ENCODE measurements at regions not wholly inside any gene's neighbourhood (a gene's known extent, or its start where the extent isn't known, plus 50 kb on each side); places are given as distances from the start of the nearest gene placed in this dataset.

DNA sequence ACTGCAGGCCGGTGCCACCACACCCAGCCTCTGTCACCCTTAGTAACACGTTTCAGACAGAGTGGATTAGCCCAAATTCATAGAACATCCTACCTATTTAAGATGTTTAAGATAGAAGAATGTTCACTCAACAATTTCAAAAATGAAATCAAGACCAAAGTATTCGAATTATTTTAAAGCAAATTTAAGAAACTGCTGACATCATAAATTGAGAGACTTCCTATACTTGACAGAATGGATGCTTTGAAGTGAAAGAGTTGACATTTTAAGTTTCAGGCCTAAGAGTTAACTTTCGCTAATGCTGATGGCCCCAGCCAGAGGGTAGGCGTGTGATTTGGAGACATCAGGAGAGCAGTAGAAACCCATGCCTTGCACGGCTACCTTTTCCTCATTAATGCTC, 271.9 kb downstream of the SS18 start:
- Histone ChIP-seq H3K23ac (ENCODE audit: low read depth, low read length) (no peak overlapping the region), H3K27ac (ENCODE audit: insufficient read depth, low read length) (no peak overlapping the region), H3K79me1 (ENCODE audit: low read depth in 1 of 2, low read length in 2 of 2) (no peaks in the 10 kb centered on the region), H2BK20ac (ENCODE audit: low read depth, low read length) (no peak overlapping the region), H4K5ac (ENCODE audit: low read depth, low read length) (no peak overlapping the region), H3K9me3 (ENCODE audit: control insufficient read depth, insufficient read depth, low read length) (no peaks in the 10 kb centered on the region), H3K27me3 (ENCODE audit: control insufficient read depth, insufficient read depth, low read length) (peaks cover 6% of the 10 kb centered on the region), H3K4me2 (ENCODE audit: low read depth, low read length) (no peak overlapping the region), H2BK15ac (ENCODE audit: low read depth, low read length) (no peak overlapping the region), H3K9ac (ENCODE audit: low read depth, low read length) (no peak overlapping the region), H3K18ac (ENCODE audit: low read depth, low read length) (no peak overlapping the region), H3K56ac (ENCODE audit: extremely low read depth, insufficient read depth, low read length) (no peak overlapping the region), H3K4me3 (ENCODE audit: insufficient read depth, low read depth, low read length) (no peak overlapping the region), H2AFZ (replicated peaks; ENCODE audit: low read length, poor library complexity) (no peak overlapping the region), H4K91ac (ENCODE audit: insufficient read depth, low read depth, low read length) (no peak overlapping the region), H3K14ac (replicated peaks; ENCODE audit: low read depth, low read length) (no peak overlapping the region), H2AK9ac (replicated peaks; ENCODE audit: low read depth, low read length, poor library complexity) (no peak overlapping the region), H2BK120ac (ENCODE audit: low read depth, low read length) (no peak overlapping the region), H2AK5ac (ENCODE audit: low read depth, low read length) (no peak overlapping the region), H2BK5ac (ENCODE audit: low read depth, low read length, poor library complexity, severe bottlenecking) (no peak overlapping the region), H3K9me1 (ENCODE audit: insufficient read depth, low read length) (no peaks in the 10 kb centered on the region), H3K4me1 (ENCODE audit: control insufficient read depth, insufficient read depth, low read length) (no peaks in the 10 kb centered on the region), H3K36me3 (ENCODE audit: control insufficient read depth, insufficient read depth, low read length) (no peaks in the 10 kb centered on the region), H4K8ac (ENCODE audit: low read depth in 2 of 2, low read length in 2 of 2) (no peak overlapping the region), H3K4ac (ENCODE audit: low read depth, low read length) (no peak overlapping the region), H4K20me1 (ENCODE audit: insufficient read depth, low read length) (no peaks in the 10 kb centered on the region)
- POLR2A ChIA-PET (ENCODE audit: unreplicated experiment) = no interaction called here
- ATAC-seq (ENCODE audit: low read depth) (no peak), DNase-seq (no peak)
- dilution Hi-C loops (cut with HindIII; ENCODE audit: low sequenced_read_pairs, unreplicated experiment) (no loop called here), intact Hi-C loops (cut with micrococcal nuclease) (no loop called here), in situ Hi-C loops (cut with MboI; ENCODE audit: low sequenced_read_pairs) (no loop called here)
- 83% methylated on average over 1 of the region's 6 CpGs; no CpG with 5 or more reads in 1 of the 2 experiments for WGBS, 2 experiments (ENCODE audit: extremely low coverage in 2 of 2, insufficient read length in 1 of 2)
- CTCF ChIA-PET = interaction anchor here (0.5 kb wide), 1 partner anchor 414 kb away, joined by 5 read pairs; no protein-coding TSS in a partner anchor
- BruUV-seq (replicated peaks) = no TSS peak
- TF ChIP-seq MAFK (IDR thresholded peaks at IDR 0.05; ENCODE audit: low read depth, low read length) = peak; percentile 47; the same call in 1 of the 2 replicates
- no peak for TF ChIP-seq MAZ (IDR thresholded peaks at IDR 0.05; ENCODE audit: borderline replicate concordance, low read depth, low read length)

All from IMR-90 (cell line).